SK-N-SH treated with all-trans-retinoic acid at 6 μM for 48 hours (cell line): ENCODE measurements at regions not wholly inside any gene's neighbourhood (a gene's known extent, or its start where the extent isn't known, plus 50 kb on each side); places are given as distances from the start of the nearest gene placed in this dataset.

Experiments used
- ATAC-seq: fragments of 200-7000 bp; cut with Tn5 transposase; 3 replicates; pipeline ENCODE4 v1.9.1; 2020; ENCODE audit warnings: mild to moderate bottlenecking, moderate library complexity
- ARNTL ChIP-seq: fragments of 450-650 bp; formaldehyde crosslinking; IDR thresholded peaks from 2 replicates; pipeline ENCODE4 v1.5.0; 2020; ENCODE audit warnings: low read depth, mild to moderate bottlenecking, moderate library complexity, borderline replicate concordance
- BACH2 ChIP-seq: fragments of 250-450 bp; sonication (Bioruptor Pico); IDR thresholded peaks from 2 replicates; pipeline ENCODE4 v1.9.0; 2021; ENCODE audit warnings: mild to moderate bottlenecking, borderline replicate concordance
- CSDC2 ChIP-seq: fragments of 250-450 bp; sonication (Bioruptor Pico); IDR thresholded peaks from 2 replicates; pipeline ENCODE4 v1.5.0; 2020; ENCODE audit warnings: mild to moderate bottlenecking, moderate library complexity
- ESRRG ChIP-seq: fragments of 250-450 bp; sonication (Bioruptor Pico); IDR thresholded peaks from 2 replicates; pipeline ENCODE4 v1.6.1; 2021; ENCODE audit warnings: mild to moderate bottlenecking
- GLIS3 ChIP-seq: fragments of 250-450 bp; sonication (Bioruptor Pico); IDR thresholded peaks from 2 replicates; pipeline ENCODE4 v1.5.0; 2020; ENCODE audit warnings: mild to moderate bottlenecking, moderate library complexity
- ISL1 ChIP-seq: fragments of 250-450 bp; sonication (Bioruptor Pico); IDR thresholded peaks from 2 replicates; pipeline ENCODE4 v2.1.2; 2022; ENCODE audit warnings: mild to moderate bottlenecking, moderate library complexity
- OSR1 ChIP-seq: fragments of 250-450 bp; sonication (Bioruptor Pico); IDR thresholded peaks from 2 replicates; pipeline ENCODE4 v1.8.0; 2022; ENCODE audit warnings: moderate library complexity, mild to moderate bottlenecking, inconsistent platforms
- PPARA ChIP-seq: fragments of 250-450 bp; sonication (Bioruptor Pico); IDR thresholded peaks from 2 replicates; pipeline ENCODE4 v1.5.0; 2020; ENCODE audit warnings: mild to moderate bottlenecking, borderline replicate concordance
- RARB ChIP-seq: fragments of 250-450 bp; sonication (Bioruptor Pico); IDR thresholded peaks from 2 replicates; pipeline ENCODE4 v1.8.0; 2021; ENCODE audit warnings: mild to moderate bottlenecking, moderate library complexity
- SNAI2 ChIP-seq: fragments of 250-450 bp; sonication (Bioruptor Pico); IDR thresholded peaks from 2 replicates; pipeline ENCODE4 v1.5.0; 2020; ENCODE audit warnings: mild to moderate bottlenecking, moderate library complexity
- TCF4 ChIP-seq: fragments of 250-450 bp; sonication (Bioruptor Pico); IDR thresholded peaks from 2 replicates; pipeline ENCODE4 v1.8.0; 2021; ENCODE audit warnings: mild to moderate bottlenecking, moderate library complexity, borderline replicate concordance
- TOX ChIP-seq: fragments of 250-450 bp; sonication (Bioruptor Pico); IDR thresholded peaks from 2 replicates; pipeline ENCODE4 v1.8.0; 2021; ENCODE audit warnings: mild to moderate bottlenecking, moderate library complexity, borderline replicate concordance
- ZC3H10 ChIP-seq: fragments of 250-450 bp; sonication (Bioruptor Pico); IDR thresholded peaks from 2 replicates; pipeline ENCODE4 v1.5.1; 2021; ENCODE audit warnings: mild to moderate bottlenecking, moderate library complexity
- ZFP30 ChIP-seq: fragments of 450-650 bp; formaldehyde crosslinking; IDR thresholded peaks from 2 replicates; pipeline ENCODE4 v1.5.0; 2022; ENCODE audit warnings: mild to moderate bottlenecking, moderate library complexity
- ZNF565 ChIP-seq: fragments of 450-650 bp; formaldehyde crosslinking; conservative IDR thresholded peaks from 2 replicates; pipeline ENCODE4 v1.5.0; 2020; ENCODE audit warnings: low read depth, mild to moderate bottlenecking, moderate library complexity
- ZNF70 ChIP-seq: fragments of 450-650 bp; formaldehyde crosslinking; IDR thresholded peaks from 2 replicates; pipeline ENCODE4 v1.5.0; 2020; ENCODE audit warnings: mild to moderate bottlenecking, moderate library complexity
- ZNF8 ChIP-seq: fragments of 450-650 bp; formaldehyde crosslinking; IDR thresholded peaks from 2 replicates; pipeline ENCODE4 v1.5.0; 2020; ENCODE audit warnings: mild to moderate bottlenecking, moderate library complexity
- TF ChIP-seq, protein P1 (sequence below): fragments of 250-450 bp; sonication (Bioruptor Pico); IDR thresholded peaks from 2 replicates; pipeline ENCODE4 v1.5.1; 2021; ENCODE audit warnings: mild to moderate bottlenecking, moderate library complexity
- TF ChIP-seq, protein P2 (sequence below): fragments of 250-450 bp; sonication (Bioruptor Pico); IDR thresholded peaks from 2 replicates; pipeline ENCODE4 v1.8.0; 2021; ENCODE audit warnings: low read depth, mild to moderate bottlenecking, moderate library complexity, borderline replicate concordance
- TF ChIP-seq, protein P3 (sequence below): fragments of 250-450 bp; sonication (Bioruptor Pico); IDR thresholded peaks from 2 replicates; pipeline ENCODE4 v1.5.1; 2020; ENCODE audit warnings: low read depth, mild to moderate bottlenecking, moderate library complexity
- TF ChIP-seq, protein P4 (sequence below): fragments of 250-450 bp; sonication (Bioruptor Pico); IDR thresholded peaks from 2 replicates; pipeline ENCODE4 v1.8.0; 2020; ENCODE audit warnings: mild to moderate bottlenecking, moderate library complexity, borderline replicate concordance
- TF ChIP-seq, protein P5 (sequence below): fragments of 250-450 bp; sonication (Bioruptor Pico); IDR thresholded peaks from 2 replicates; pipeline ENCODE4 v1.5.0; 2020; ENCODE audit warnings: mild to moderate bottlenecking, moderate library complexity

DNA sequence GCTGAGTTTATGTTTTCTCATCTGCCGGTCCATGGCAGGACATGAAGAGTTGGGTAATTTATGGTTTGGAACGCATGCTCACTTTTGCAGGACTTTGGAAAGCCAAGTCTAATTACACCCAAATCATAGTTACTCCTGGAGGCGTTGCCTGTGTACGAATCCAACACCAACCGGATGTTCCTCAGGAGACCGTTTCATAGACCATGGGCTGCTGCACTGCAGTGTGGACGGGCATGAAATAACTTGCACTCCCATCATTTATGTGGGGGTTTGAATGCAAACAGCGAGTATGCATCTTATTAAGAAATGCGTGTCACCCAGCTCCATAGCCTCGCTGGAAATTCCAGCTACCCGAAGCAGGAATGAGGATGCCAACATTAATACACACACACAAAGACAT lies 96.1 kb upstream of the IRX2 start (continued):
- TF ChIP-seq, protein P1, sequence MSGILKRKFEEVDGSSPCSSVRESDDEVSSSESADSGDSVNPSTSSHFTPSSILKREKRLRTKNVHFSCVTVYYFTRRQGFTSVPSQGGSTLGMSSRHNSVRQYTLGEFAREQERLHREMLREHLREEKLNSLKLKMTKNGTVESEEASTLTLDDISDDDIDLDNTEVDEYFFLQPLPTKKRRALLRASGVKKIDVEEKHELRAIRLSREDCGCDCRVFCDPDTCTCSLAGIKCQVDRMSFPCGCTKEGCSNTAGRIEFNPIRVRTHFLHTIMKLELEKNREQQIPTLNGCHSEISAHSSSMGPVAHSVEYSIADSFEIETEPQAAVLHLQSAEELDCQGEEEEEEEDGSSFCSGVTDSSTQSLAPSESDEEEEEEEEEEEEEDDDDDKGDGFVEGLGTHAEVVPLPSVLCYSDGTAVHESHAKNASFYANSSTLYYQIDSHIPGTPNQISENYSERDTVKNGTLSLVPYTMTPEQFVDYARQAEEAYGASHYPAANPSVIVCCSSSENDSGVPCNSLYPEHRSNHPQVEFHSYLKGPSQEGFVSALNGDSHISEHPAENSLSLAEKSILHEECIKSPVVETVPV (CRISPR knock-in tag), result no peak
- no peak for TF ChIP-seq ISL1 (CRISPR knock-in tag)

DNA sequence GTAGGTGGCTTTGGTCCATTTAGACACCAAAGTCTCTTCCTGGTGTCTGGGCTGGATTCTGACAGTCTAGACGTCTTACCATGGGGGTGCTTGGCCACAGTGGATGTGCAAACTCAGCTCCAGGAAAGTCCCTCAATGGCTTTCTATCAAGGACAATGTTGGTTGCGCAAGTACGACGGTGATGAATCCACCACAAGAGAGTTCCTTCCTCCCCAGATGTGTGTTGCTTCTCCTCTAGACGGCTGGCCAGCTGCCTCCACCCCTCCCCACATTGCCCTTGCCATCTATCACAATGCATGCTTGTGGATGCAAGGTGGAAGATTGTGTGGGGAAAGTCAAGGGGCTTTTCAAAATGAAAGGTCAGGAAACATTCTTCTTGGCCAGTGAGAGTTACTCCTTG lies 89.7 kb upstream of the IRX2 start:
- no peak for ATAC-seq

DNA sequence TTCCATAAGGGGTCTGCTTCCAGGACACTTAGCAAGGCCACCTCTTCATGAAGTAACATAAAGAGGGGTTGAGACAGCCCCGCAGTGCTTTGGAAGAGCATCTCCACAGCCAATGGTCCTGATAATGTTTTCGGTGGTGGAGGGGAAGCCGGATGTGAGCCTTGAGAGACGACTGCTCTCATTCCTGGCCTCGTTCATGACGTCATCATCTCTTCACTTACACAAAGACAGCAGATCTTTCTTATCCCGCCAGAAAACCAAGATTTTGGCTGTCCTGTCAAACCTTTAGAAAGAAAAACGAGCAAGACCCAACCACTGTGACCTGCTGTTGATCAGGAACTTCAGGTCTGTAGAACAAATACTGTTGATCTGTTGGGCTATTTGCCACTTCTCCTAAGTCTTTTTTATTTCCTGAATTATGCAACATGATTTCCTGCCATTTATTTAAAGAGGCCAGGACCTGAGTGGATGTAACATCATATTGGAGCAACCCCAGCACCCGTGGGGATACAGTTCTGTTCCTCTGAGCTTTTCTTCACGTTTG lies 89.0 kb upstream of the IRX2 start:
- no peak for ATAC-seq
- TF ChIP-seq, protein P2, sequence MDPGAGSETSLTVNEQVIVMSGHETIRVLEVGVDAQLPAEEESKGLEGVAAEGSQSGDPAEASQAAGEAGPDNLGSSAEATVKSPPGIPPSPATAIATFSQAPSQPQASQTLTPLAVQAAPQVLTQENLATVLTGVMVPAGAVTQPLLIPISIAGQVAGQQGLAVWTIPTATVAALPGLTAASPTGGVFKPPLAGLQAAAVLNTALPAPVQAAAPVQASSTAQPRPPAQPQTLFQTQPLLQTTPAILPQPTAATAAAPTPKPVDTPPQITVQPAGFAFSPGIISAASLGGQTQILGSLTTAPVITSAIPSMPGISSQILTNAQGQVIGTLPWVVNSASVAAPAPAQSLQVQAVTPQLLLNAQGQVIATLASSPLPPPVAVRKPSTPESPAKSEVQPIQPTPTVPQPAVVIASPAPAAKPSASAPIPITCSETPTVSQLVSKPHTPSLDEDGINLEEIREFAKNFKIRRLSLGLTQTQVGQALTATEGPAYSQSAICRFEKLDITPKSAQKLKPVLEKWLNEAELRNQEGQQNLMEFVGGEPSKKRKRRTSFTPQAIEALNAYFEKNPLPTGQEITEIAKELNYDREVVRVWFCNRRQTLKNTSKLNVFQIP (CRISPR knock-in tag), result no peak
- TF ChIP-seq ESRRG (CRISPR knock-in tag) (no peak), TOX (CRISPR knock-in tag) (no peak), ZNF8 (CRISPR knock-in tag) (no peak), ISL1 (CRISPR knock-in tag) (no peak), ZNF70 (no peak), GLIS3 (CRISPR knock-in tag) (no peak), TCF4 (CRISPR knock-in tag) (no peak)

More for the DNA sequence above, 89.7 kb upstream of the IRX2 start:
- TF ChIP-seq, protein P1 (CRISPR knock-in tag), result no peak
- TF ChIP-seq CSDC2 (CRISPR knock-in tag), result no peak
- no peak for TF ChIP-seq OSR1 (CRISPR knock-in tag)
- TF ChIP-seq ZC3H10 (CRISPR knock-in tag), result no peak
- no peak for TF ChIP-seq ARNTL (CRISPR knock-in tag)
- no peak for TF ChIP-seq TCF4 (CRISPR knock-in tag)
- TF ChIP-seq ESRRG (CRISPR knock-in tag), result no peak
- TF ChIP-seq SNAI2 (CRISPR knock-in tag), result no peak
- no peak for TF ChIP-seq TOX (CRISPR knock-in tag)

DNA sequence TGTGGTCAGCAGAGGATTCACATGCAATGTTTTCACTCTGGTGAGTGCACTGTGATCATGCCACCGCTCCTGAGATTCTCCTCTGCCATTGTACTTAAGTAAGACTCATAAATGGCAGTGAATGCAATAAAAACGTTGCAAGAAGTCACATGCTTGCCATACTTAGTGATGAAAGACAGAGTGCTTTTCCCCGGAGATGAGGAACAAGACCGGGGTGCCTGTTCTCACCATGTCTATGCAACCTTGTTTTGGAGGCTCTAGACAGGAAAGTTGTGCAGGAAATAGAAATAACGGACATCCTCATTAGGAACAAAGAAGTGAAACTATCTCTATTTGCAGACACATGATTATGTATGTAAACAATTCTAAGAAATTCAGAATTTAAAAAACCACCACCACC lies 84.7 kb upstream of the IRX2 start:
- no peak for ATAC-seq
- TF ChIP-seq PPARA (no peak), CSDC2 (CRISPR knock-in tag) (no peak), RARB (CRISPR knock-in tag) (no peak), ISL1 (CRISPR knock-in tag) (no peak), ZNF565 (CRISPR knock-in tag) (no peak), BACH2 (CRISPR knock-in tag) (no peak), GLIS3 (CRISPR knock-in tag) (no peak), ZNF70 (no peak), ARNTL (CRISPR knock-in tag) (no peak), ZFP30 (CRISPR knock-in tag) (no peak), OSR1 (CRISPR knock-in tag) (no peak)
- TF ChIP-seq, protein P3, sequence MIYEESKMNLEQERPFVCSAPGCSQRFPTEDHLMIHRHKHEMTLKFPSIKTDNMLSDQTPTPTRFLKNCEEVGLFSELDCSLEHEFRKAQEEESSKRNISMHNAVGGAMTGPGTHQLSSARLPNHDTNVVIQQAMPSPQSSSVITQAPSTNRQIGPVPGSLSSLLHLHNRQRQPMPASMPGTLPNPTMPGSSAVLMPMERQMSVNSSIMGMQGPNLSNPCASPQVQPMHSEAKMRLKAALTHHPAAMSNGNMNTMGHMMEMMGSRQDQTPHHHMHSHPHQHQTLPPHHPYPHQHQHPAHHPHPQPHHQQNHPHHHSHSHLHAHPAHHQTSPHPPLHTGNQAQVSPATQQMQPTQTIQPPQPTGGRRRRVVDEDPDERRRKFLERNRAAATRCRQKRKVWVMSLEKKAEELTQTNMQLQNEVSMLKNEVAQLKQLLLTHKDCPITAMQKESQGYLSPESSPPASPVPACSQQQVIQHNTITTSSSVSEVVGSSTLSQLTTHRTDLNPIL, result no peak
- TF ChIP-seq, protein P1 (CRISPR knock-in tag), result no peak
- TF ChIP-seq, protein P4, sequence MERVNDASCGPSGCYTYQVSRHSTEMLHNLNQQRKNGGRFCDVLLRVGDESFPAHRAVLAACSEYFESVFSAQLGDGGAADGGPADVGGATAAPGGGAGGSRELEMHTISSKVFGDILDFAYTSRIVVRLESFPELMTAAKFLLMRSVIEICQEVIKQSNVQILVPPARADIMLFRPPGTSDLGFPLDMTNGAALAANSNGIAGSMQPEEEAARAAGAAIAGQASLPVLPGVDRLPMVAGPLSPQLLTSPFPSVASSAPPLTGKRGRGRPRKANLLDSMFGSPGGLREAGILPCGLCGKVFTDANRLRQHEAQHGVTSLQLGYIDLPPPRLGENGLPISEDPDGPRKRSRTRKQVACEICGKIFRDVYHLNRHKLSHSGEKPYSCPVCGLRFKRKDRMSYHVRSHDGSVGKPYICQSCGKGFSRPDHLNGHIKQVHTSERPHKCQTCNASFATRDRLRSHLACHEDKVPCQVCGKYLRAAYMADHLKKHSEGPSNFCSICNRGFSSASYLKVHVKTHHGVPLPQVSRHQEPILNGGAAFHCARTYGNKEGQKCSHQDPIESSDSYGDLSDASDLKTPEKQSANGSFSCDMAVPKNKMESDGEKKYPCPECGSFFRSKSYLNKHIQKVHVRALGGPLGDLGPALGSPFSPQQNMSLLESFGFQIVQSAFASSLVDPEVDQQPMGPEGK, result no peak
- TF ChIP-seq, protein P5, sequence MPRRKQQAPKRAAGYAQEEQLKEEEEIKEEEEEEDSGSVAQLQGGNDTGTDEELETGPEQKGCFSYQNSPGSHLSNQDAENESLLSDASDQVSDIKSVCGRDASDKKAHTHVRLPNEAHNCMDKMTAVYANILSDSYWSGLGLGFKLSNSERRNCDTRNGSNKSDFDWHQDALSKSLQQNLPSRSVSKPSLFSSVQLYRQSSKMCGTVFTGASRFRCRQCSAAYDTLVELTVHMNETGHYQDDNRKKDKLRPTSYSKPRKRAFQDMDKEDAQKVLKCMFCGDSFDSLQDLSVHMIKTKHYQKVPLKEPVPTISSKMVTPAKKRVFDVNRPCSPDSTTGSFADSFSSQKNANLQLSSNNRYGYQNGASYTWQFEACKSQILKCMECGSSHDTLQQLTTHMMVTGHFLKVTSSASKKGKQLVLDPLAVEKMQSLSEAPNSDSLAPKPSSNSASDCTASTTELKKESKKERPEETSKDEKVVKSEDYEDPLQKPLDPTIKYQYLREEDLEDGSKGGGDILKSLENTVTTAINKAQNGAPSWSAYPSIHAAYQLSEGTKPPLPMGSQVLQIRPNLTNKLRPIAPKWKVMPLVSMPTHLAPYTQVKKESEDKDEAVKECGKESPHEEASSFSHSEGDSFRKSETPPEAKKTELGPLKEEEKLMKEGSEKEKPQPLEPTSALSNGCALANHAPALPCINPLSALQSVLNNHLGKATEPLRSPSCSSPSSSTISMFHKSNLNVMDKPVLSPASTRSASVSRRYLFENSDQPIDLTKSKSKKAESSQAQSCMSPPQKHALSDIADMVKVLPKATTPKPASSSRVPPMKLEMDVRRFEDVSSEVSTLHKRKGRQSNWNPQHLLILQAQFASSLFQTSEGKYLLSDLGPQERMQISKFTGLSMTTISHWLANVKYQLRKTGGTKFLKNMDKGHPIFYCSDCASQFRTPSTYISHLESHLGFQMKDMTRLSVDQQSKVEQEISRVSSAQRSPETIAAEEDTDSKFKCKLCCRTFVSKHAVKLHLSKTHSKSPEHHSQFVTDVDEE, result no peak
